ENCODE measurements at regions not wholly inside any gene's neighbourhood (a gene's known extent, or its start where the extent isn't known, plus 50 kb on each side); places are given as distances from the start of the nearest gene placed in this dataset.

DNA sequence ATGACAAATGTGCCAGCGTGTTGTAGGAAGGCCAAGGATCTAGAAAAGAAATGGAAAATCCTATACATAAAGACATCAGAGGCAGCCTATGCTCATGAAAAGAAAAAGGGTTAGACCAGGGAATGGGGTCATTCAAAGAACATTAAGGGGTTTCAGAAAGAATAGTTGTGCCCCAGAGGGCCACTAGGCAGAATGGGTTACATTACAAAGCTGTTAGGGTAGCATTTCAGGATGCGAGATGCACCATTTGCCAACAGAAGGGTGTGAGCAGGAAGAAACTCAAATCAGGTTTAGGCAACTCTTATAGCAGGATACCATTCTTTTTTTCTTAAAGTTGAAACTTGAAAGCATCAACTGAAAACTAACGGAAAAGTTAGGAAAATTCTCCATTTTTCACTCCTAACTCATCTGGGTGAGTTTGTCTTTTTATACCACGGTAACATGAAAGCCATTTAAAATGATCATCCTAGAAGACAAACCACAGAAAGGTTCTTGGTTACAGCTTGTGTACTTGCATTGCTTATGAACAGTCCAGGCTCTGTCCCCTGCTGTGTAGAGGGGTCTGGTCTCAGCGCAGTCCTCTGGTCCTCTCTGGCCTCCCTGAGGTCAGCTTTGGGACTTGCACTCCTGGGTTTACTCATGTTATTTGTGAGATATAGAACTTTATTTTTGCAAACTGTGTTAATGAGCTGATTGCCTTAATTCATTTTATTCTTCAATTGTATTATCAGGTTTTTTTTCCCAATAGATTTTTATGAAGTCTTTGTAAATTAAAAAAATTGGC, 209.1 kb downstream of the DACT1 start:
- CTCF ChIA-PET (ENCODE audit: unreplicated experiment) = no interaction called here
- intact Hi-C loops (cut with micrococcal nuclease; ENCODE audit: unreplicated experiment) = no loop called here
- no TSS peak for BruUV-seq (replicated peaks)

GRCh38 chr14:58848365-58848764, 210.6 kb downstream of the DACT1 start:
- no TSS peak for BruUV-seq (replicated peaks)
- POLR2A ChIA-PET = interaction anchor here (0.7 to 1.4 kb wide), 2 partner anchors 10 to 599 kb away, joined by 3 to 4 read pairs; no protein-coding TSS in a partner anchor

More for the DNA sequence above, 209.1 kb downstream of the DACT1 start:
- H3K36me3 ChIP-seq (ENCODE audit: insufficient read depth, low read length) = no peaks in the 10 kb centered on the region
- H3K9me3 ChIP-seq (ENCODE audit: low read length) = no peaks in the 10 kb centered on the region
- H3K79me2 ChIP-seq (ENCODE audit: insufficient read depth, low read depth, low read length) = no peaks in the 10 kb centered on the region
- TF ChIP-seq, protein P1, sequence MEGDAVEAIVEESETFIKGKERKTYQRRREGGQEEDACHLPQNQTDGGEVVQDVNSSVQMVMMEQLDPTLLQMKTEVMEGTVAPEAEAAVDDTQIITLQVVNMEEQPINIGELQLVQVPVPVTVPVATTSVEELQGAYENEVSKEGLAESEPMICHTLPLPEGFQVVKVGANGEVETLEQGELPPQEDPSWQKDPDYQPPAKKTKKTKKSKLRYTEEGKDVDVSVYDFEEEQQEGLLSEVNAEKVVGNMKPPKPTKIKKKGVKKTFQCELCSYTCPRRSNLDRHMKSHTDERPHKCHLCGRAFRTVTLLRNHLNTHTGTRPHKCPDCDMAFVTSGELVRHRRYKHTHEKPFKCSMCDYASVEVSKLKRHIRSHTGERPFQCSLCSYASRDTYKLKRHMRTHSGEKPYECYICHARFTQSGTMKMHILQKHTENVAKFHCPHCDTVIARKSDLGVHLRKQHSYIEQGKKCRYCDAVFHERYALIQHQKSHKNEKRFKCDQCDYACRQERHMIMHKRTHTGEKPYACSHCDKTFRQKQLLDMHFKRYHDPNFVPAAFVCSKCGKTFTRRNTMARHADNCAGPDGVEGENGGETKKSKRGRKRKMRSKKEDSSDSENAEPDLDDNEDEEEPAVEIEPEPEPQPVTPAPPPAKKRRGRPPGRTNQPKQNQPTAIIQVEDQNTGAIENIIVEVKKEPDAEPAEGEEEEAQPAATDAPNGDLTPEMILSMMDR (conservative IDR thresholded peaks at IDR 0.05; ENCODE audit: low read length) = no peak
- TF ChIP-seq EZH2phosphoT487 (IDR thresholded peaks at IDR 0.05; ENCODE audit: borderline replicate concordance, low read depth, low read length) = no peak
- no peak overlapping the region for H2AFZ ChIP-seq (ENCODE audit: low read length)
- H3K4me2 ChIP-seq (ENCODE audit: low read length) = no peak overlapping the region
- POLR2A ChIA-PET = interaction anchor here (0.5 to 1.4 kb wide), 2 partner anchors 12 to 713 kb away, joined by 3 read pairs; no protein-coding TSS in a partner anchor
- H3K4me3 ChIP-seq (ENCODE audit: low read depth, low read length, poor library complexity, severe bottlenecking) = no peak overlapping the region
- H3K9me2 ChIP-seq (ENCODE audit: insufficient read depth, low read length) = no peaks in the 10 kb centered on the region
- no peaks in the 10 kb centered on the region for H4K20me1 ChIP-seq (ENCODE audit: insufficient read depth, low read length)
- no peak for DNase-seq (ENCODE audit: low spot score)
- no peak overlapping the region for H3K27ac ChIP-seq (ENCODE audit: low read depth, low read length, poor library complexity, severe bottlenecking)
- no peaks in the 10 kb centered on the region for H3K4me1 ChIP-seq (ENCODE audit: insufficient read depth, low read length, poor library complexity, severe bottlenecking)

More at GRCh38 chr14:58848365-58848764, 210.6 kb downstream of the DACT1 start:
- Histone ChIP-seq H3K4me2 (ENCODE audit: low read length) (no peak overlapping the region), H3K9me2 (ENCODE audit: insufficient read depth, low read length) (no peaks in the 10 kb centered on the region), H3K36me3 (ENCODE audit: insufficient read depth, low read length) (no peaks in the 10 kb centered on the region), H2AFZ (ENCODE audit: low read length) (no peak overlapping the region), H3K4me3 (ENCODE audit: low read depth, low read length, poor library complexity, severe bottlenecking) (no peak overlapping the region), H3K79me2 (ENCODE audit: insufficient read depth, low read depth, low read length) (no peaks in the 10 kb centered on the region), H3K27ac (ENCODE audit: low read depth, low read length, poor library complexity, severe bottlenecking) (no peak overlapping the region), H3K4me1 (ENCODE audit: insufficient read depth, low read length, poor library complexity, severe bottlenecking) (no peaks in the 10 kb centered on the region), H3K9me3 (ENCODE audit: low read length) (no peaks in the 10 kb centered on the region), H4K20me1 (ENCODE audit: insufficient read depth, low read length) (no peaks in the 10 kb centered on the region)
- no peak for TF ChIP-seq EZH2phosphoT487 (IDR thresholded peaks at IDR 0.05; ENCODE audit: borderline replicate concordance, low read depth, low read length)
- TF ChIP-seq, protein P1 (conservative IDR thresholded peaks at IDR 0.05; ENCODE audit: low read length) = no peak
- DNase-seq (ENCODE audit: low spot score) = no peak
- CTCF ChIA-PET (ENCODE audit: unreplicated experiment) = no interaction called here
- intact Hi-C loops (cut with micrococcal nuclease; ENCODE audit: unreplicated experiment) = no loop called here

Data from OCI-LY7 (cell line).